ENCODE measurements at regions not wholly inside any gene's neighbourhood (a gene's known extent, or its start where the extent isn't known, plus 50 kb on each side); places are given as distances from the start of the nearest gene placed in this dataset.

GRCh38 chr5:75952963-75953362 is 130.2 kb upstream of the SV2C start:
- no peaks in the 10 kb centered on the region for H3K27me3 ChIP-seq
- H3K27ac ChIP-seq, result no peak overlapping the region
- TF ChIP-seq EP300 (IDR thresholded peaks at IDR 0.05) (no peak), CTCF (IDR thresholded peaks at IDR 0.05) (no peak), POLR2A (IDR thresholded peaks at IDR 0.05) (no peak)
- no peak overlapping the region for H3K4me3 ChIP-seq
- WGBS, 2 donors, result 79 to 80% methylated on average over 1 of the region's 1 CpG
- H3K4me1 ChIP-seq, result peaks cover 0 to 8% (median 0%) of the 10 kb centered on the region in 4 donors
- H3K9me3 ChIP-seq, result peaks cover 0 to 14% (median 0%) of the 10 kb centered on the region in 4 donors
- DNase-seq (ENCODE audit: low spot score in 2 of 2), result no peak
- no peaks in the 10 kb centered on the region for H3K36me3 ChIP-seq

- 33 to 53% methylated on average over 1 of the region's 1 CpG for WGBS, 2 donors
- H3K4me1 ChIP-seq, result peaks cover 0 to 8% (median 0%) of the 10 kb centered on the region in 4 donors
- H3K27ac ChIP-seq, result no peak overlapping the region
- peaks cover 0 to 8% (median 0%) of the 10 kb centered on the region in 4 donors for H3K9me3 ChIP-seq
- TF ChIP-seq EP300 (IDR thresholded peaks at IDR 0.05) (no peak), POLR2A (IDR thresholded peaks at IDR 0.05) (no peak), CTCF (IDR thresholded peaks at IDR 0.05) (no peak)
- no peak overlapping the region for H3K4me3 ChIP-seq
- no peaks in the 10 kb centered on the region for H3K27me3 ChIP-seq
- no peaks in the 10 kb centered on the region for H3K36me3 ChIP-seq
- no peak for DNase-seq (ENCODE audit: low spot score in 2 of 2)
These were observed 130.9 kb upstream of the SV2C start for GRCh38 chr5:75952291-75952690.

GRCh38 chr5:75951716-75952115 is 131.5 kb upstream of the SV2C start:
- DNase-seq (ENCODE audit: low spot score in 2 of 2), result no peak

GRCh38 chr5:75951158-75951557 is 132.0 kb upstream of the SV2C start:
- no peak for DNase-seq (ENCODE audit: low spot score in 2 of 2)
- Histone ChIP-seq H3K4me1 (peaks cover 0 to 8% (median 0%) of the 10 kb centered on the region in 4 donors), H3K4me3 (no peak overlapping the region), H3K27ac (no peak overlapping the region), H3K9me3 (peaks cover 0 to 8% (median 0%) of the 10 kb centered on the region in 4 donors), H3K36me3 (no peaks in the 10 kb centered on the region), H3K27me3 (no peaks in the 10 kb centered on the region)
- 14 to 21% methylated on average over 1 of the region's 1 CpG for WGBS, 2 donors
- TF ChIP-seq CTCF (IDR thresholded peaks at IDR 0.05) (no peak), EP300 (IDR thresholded peaks at IDR 0.05) (no peak), POLR2A (IDR thresholded peaks at IDR 0.05) (no peak)

More at GRCh38 chr5:75951716-75952115, 131.5 kb upstream of the SV2C start:
- no peak overlapping the region for H3K4me3 ChIP-seq
- H3K27ac ChIP-seq, result no peak overlapping the region
- H3K4me1 ChIP-seq, result peaks cover 0 to 8% (median 0%) of the 10 kb centered on the region in 4 donors
- 48 to 50% methylated on average over 2 of the region's 2 CpGs for WGBS, 2 donors
- H3K27me3 ChIP-seq, result no peaks in the 10 kb centered on the region
- H3K9me3 ChIP-seq, result peaks cover 0 to 8% (median 0%) of the 10 kb centered on the region in 4 donors
- no peaks in the 10 kb centered on the region for H3K36me3 ChIP-seq
- no peak for TF ChIP-seq EP300 (IDR thresholded peaks at IDR 0.05)
- TF ChIP-seq CTCF (IDR thresholded peaks at IDR 0.05), result no peak
- TF ChIP-seq POLR2A (IDR thresholded peaks at IDR 0.05), result no peak

GRCh38 chr5:75948438-75948837 is 134.7 kb upstream of the SV2C start:
- H3K4me3 ChIP-seq, result no peak overlapping the region
- H3K9me3 ChIP-seq, result peaks cover 0 to 19% (median 0%) of the 10 kb centered on the region in 4 donors
- H3K36me3 ChIP-seq, result no peaks in the 10 kb centered on the region
- no peaks in the 10 kb centered on the region for H3K27me3 ChIP-seq
- 76 to 85% methylated on average over 3 of the region's 3 CpGs for WGBS, 2 donors
- no peak overlapping the region for H3K27ac ChIP-seq
- H3K4me1 ChIP-seq, result peaks cover 0 to 8% (median 0%) of the 10 kb centered on the region in 4 donors
- no peak for TF ChIP-seq CTCF (IDR thresholded peaks at IDR 0.05)
- TF ChIP-seq POLR2A (IDR thresholded peaks at IDR 0.05), result no peak
- TF ChIP-seq EP300 (IDR thresholded peaks at IDR 0.05), result no peak
- no peak for DNase-seq (ENCODE audit: low spot score in 2 of 2)
